SU-DHL-6 (cell line): ENCODE measurements at regions not wholly inside any gene's neighbourhood (a gene's known extent, or its start where the extent isn't known, plus 50 kb on each side); places are given as distances from the start of the nearest gene placed in this dataset.

Experiments used
- H2AFZ ChIP-seq: fragments of 200-600 bp; sonication (generic); 2 replicates; pipeline ENCODE4 v1.6.1; 2014; ENCODE audit warnings: low read depth, mild to moderate bottlenecking, moderate library complexity, mixed read lengths, antibody characterized with exemption, low read length; ENCODE audit not compliant: severe bottlenecking
- H3F3A ChIP-seq: fragments of 200-600 bp; shearing (Covaris generic); 2 replicates; pipeline ENCODE4 v1.6.0; 2016; ENCODE audit warnings: antibody characterized with exemption, mild to moderate bottlenecking; ENCODE audit not compliant: insufficient read depth
- H3K27ac ChIP-seq: fragments of 200-600 bp; sonication (generic); 2 replicates; pipeline ENCODE4 v1.5.1; 2016; ENCODE audit warnings: low read depth, mild to moderate bottlenecking, low read length, moderate library complexity, mixed read lengths
- H3K27me3 ChIP-seq: fragments of 200-600 bp; sonication (generic), shearing (Covaris generic); 2 replicates; pipeline ENCODE4 v1.6.0; 2014; ENCODE audit warnings: mild to moderate bottlenecking, low read length
- H3K36me3 ChIP-seq: fragments of 200-600 bp; sonication (generic); 2 replicates; pipeline ENCODE4 v1.6.1; 2014; ENCODE audit warnings: mild to moderate bottlenecking, low read length, mixed read lengths
- H3K4me2 ChIP-seq: fragments of 300-600, 200-600 bp; shearing (Covaris generic), sonication (generic); 2 replicates; pipeline ENCODE4 v1.6.0; 2014; ENCODE audit warnings: low read length, low read depth, mild to moderate bottlenecking; ENCODE audit not compliant: poor library complexity, severe bottlenecking
- H3K4me3 ChIP-seq: fragments of 200-600 bp; sonication (generic); 2 replicates; pipeline ENCODE4 v1.5.1; 2014; ENCODE audit warnings: antibody characterized with exemption, low read length, mild to moderate bottlenecking, mixed read lengths; ENCODE audit not compliant: insufficient read depth, poor library complexity, severe bottlenecking
- H3K79me2 ChIP-seq: fragments of 200-600 bp; sonication (generic); 2 replicates; pipeline ENCODE4 v1.6.1; 2014; ENCODE audit warnings: mild to moderate bottlenecking, low read length, moderate library complexity; ENCODE audit not compliant: insufficient read depth
- H3K9ac ChIP-seq: fragments of 200-600 bp; sonication (generic); 2 replicates; pipeline ENCODE4 v1.7.0; 2014; ENCODE audit warnings: mild to moderate bottlenecking, low read length
- H3K9me2 ChIP-seq: fragments of 200-600 bp; sonication (generic); replicated peaks from 2 replicates; pipeline ENCODE4 v1.6.1; 2014; ENCODE audit warnings: low read length; ENCODE audit not compliant: insufficient read depth
- H3K9me3 ChIP-seq: fragments of 200-600 bp; sonication (generic); 2 replicates; pipeline ENCODE4 v1.6.1; 2014; ENCODE audit warnings: low read length, mixed read lengths; ENCODE audit not compliant: insufficient read depth
- H4K20me1 ChIP-seq: fragments of 200-600 bp; sonication (generic); 2 replicates; pipeline ENCODE4 v1.6.1; 2014; ENCODE audit warnings: low read depth, mild to moderate bottlenecking, antibody characterized with exemption, low read length, moderate library complexity, mixed read lengths
- CTCF ChIP-seq: fragments of 200-600 bp; sonication (generic); IDR thresholded peaks from one replicate; pipeline ENCODE4 v1.5.1; 2017; ENCODE audit warnings: antibody characterized with exemption, mild to moderate bottlenecking, low read length, moderate library complexity; ENCODE audit not compliant: insufficient read depth, poor library complexity, severe bottlenecking
- EZH2phosphoT487 ChIP-seq: fragments of 200-600 bp; sonication (generic), shearing (Covaris generic); conservative IDR thresholded peaks from 2 replicates; pipeline ENCODE4 v1.6.1; 2018; ENCODE audit warnings: mild to moderate bottlenecking, antibody characterized with exemption, low read length, moderate library complexity, mixed read lengths

GRCh38 chr2:41967476-41968181 is 80.2 kb upstream of the PKDCC start:
- no peak overlapping the region for H3K27ac ChIP-seq
- no peaks in the 10 kb centered on the region for H3K9me3 ChIP-seq
- no peaks in the 10 kb centered on the region for H3F3A ChIP-seq
- no peak overlapping the region for H2AFZ ChIP-seq
- no peak overlapping the region for H3K4me3 ChIP-seq
- H3K27me3 ChIP-seq: no peaks in the 10 kb centered on the region
- no peak overlapping the region for H3K9ac ChIP-seq
- H3K9me2 ChIP-seq: no peaks in the 10 kb centered on the region
- no peaks in the 10 kb centered on the region for H4K20me1 ChIP-seq
- TF ChIP-seq EZH2phosphoT487 (no peak), CTCF (no peak)
- no peaks in the 10 kb centered on the region for H3K79me2 ChIP-seq
- H3K4me2 ChIP-seq: no peak overlapping the region
- no peaks in the 10 kb centered on the region for H3K36me3 ChIP-seq

- H3K79me2 ChIP-seq: no peaks in the 10 kb centered on the region
- no peaks in the 10 kb centered on the region for H3K36me3 ChIP-seq
- no peak overlapping the region for H3K4me2 ChIP-seq
- no peak overlapping the region for H2AFZ ChIP-seq
- TF ChIP-seq CTCF (no peak), EZH2phosphoT487 (no peak)
- no peak overlapping the region for H3K9ac ChIP-seq
- H3K27me3 ChIP-seq: no peaks in the 10 kb centered on the region
- H3K9me2 ChIP-seq: no peaks in the 10 kb centered on the region
- no peaks in the 10 kb centered on the region for H3K9me3 ChIP-seq
- no peaks in the 10 kb centered on the region for H3F3A ChIP-seq
- no peak overlapping the region for H3K27ac ChIP-seq
- no peak overlapping the region for H3K4me3 ChIP-seq
- H4K20me1 ChIP-seq: no peaks in the 10 kb centered on the region
Observed at GRCh38 chr2:41968182-41968578, 79.6 kb upstream of the PKDCC start.

- Histone ChIP-seq H3K9me3 (no peaks in the 10 kb centered on the region), H3K9me2 (no peaks in the 10 kb centered on the region), H3K79me2 (no peaks in the 10 kb centered on the region), H3K4me2 (no peak overlapping the region), H3K27me3 (no peaks in the 10 kb centered on the region), H3K4me3 (no peak overlapping the region), H3F3A (no peaks in the 10 kb centered on the region), H3K27ac (no peak overlapping the region), H2AFZ (no peak overlapping the region), H3K9ac (no peak overlapping the region), H3K36me3 (no peaks in the 10 kb centered on the region), H4K20me1 (no peaks in the 10 kb centered on the region)
- TF ChIP-seq EZH2phosphoT487 (no peak), CTCF (no peak)
Observed at GRCh38 chr2:41970988-41971660, 76.7 kb upstream of the PKDCC start.
